Fibroblast of upper back skin (primary cell): ENCODE measurements at regions not wholly inside any gene's neighbourhood (a gene's known extent, or its start where the extent isn't known, plus 50 kb on each side); places are given as distances from the start of the nearest gene placed in this dataset.

Experiments
- DNase-seq: peaks from one replicate; pipeline ENCODE4 v3.0.0-alpha.2; 2013

GRCh38 chr13:75038393-75039113 is 443.4 kb downstream of the TBC1D4 start:
- DNase-seq, result no peak

GRCh38 chr13:75025956-75026355 is 456.0 kb downstream of the TBC1D4 start:
- DNase-seq, result no peak

- DNase-seq, result no peak
These were observed 457.4 kb downstream of the TBC1D4 start for GRCh38 chr13:75024602-75025001.

- DNase-seq, result no peak
These were observed 458.4 kb downstream of the TBC1D4 start for GRCh38 chr13:75023609-75024008.

GRCh38 chr13:75021151-75021550 is 460.8 kb downstream of the TBC1D4 start:
- no peak for DNase-seq

GRCh38 chr13:75016225-75016624 is 465.7 kb downstream of the TBC1D4 start:
- DNase-seq, result no peak

- DNase-seq, result no peak
These were observed 468.2 kb downstream of the TBC1D4 start for GRCh38 chr13:75013818-75014217.

- DNase-seq, result no peak
These were observed 471.0 kb downstream of the TBC1D4 start for GRCh38 chr13:75010941-75011340.

- no peak for DNase-seq
These were observed 473.0 kb downstream of the TBC1D4 start for GRCh38 chr13:75008926-75009325.

- DNase-seq, result no peak
These were observed 491.0 kb downstream of the TBC1D4 start for GRCh38 chr13:74990992-74991391.

GRCh38 chr13:74987124-74987690 is 494.8 kb downstream of the TBC1D4 start:
- DNase-seq, result no peak

GRCh38 chr13:74986609-74987008 is 495.4 kb downstream of the TBC1D4 start:
- DNase-seq, result no peak

GRCh38 chr13:74979703-74980102 is 502.3 kb downstream of the TBC1D4 start:
- DNase-seq, result peak; percentile 10

GRCh38 chr13:74978591-74978990 is 503.4 kb downstream of the TBC1D4 start:
- DNase-seq, result no peak

GRCh38 chr13:74977498-74977897 is 504.5 kb downstream of the TBC1D4 start:
- DNase-seq, result no peak

GRCh38 chr13:74975111-74975510 is 506.9 kb downstream of the TBC1D4 start:
- DNase-seq, result no peak

GRCh38 chr13:74973935-74974879 is 507.8 kb downstream of the TBC1D4 start:
- no peak for DNase-seq

- DNase-seq, result no peak
These were observed 512.5 kb downstream of the TBC1D4 start for GRCh38 chr13:74969419-74969818.

- DNase-seq, result peak; percentile 16
These were observed 515.0 kb downstream of the TBC1D4 start for GRCh38 chr13:74966814-74967424.

- DNase-seq, result no peak
These were observed 515.7 kb downstream of the TBC1D4 start for GRCh38 chr13:74966275-74966674.

- DNase-seq, result no peak
These were observed 536.3 kb downstream of the TBC1D4 start for GRCh38 chr13:74945637-74946036.

- peak; percentile 2 for DNase-seq
These were observed 550.1 kb downstream of the TBC1D4 start for GRCh38 chr13:74931698-74932433.
